ENCODE measurements at regions not wholly inside any gene's neighbourhood (a gene's known extent, or its start where the extent isn't known, plus 50 kb on each side); places are given as distances from the start of the nearest gene placed in this dataset.
A peak's percentile ranks its signal among the peaks of the same experiment; 100 is the strongest.

- DNase-seq, result no peak
Measured at GRCh38 chr11:92885600-92885999, 83.9 kb upstream of the MTNR1B start.

GRCh38 chr11:92886243-92886905 lies 83.1 kb upstream of the MTNR1B start:
- DNase-seq, result peak; percentile 37

GRCh38 chr11:92888696-92889095 lies 80.8 kb upstream of the MTNR1B start:
- DNase-seq, result no peak

- DNase-seq, result no peak
Measured at GRCh38 chr11:92890846-92891245, 78.6 kb upstream of the MTNR1B start.

- DNase-seq, result no peak
Measured at GRCh38 chr11:92892802-92893684, 76.4 kb upstream of the MTNR1B start.

- DNase-seq, result no peak
Measured at GRCh38 chr11:92894197-92894596, 75.3 kb upstream of the MTNR1B start.

GRCh38 chr11:92897487-92897886 lies 72.0 kb upstream of the MTNR1B start:
- no peak for DNase-seq

GRCh38 chr11:92902417-92902816 lies 67.0 kb upstream of the MTNR1B start:
- DNase-seq, result no peak

- no peak for DNase-seq
Measured at GRCh38 chr11:92907671-92908070, 61.8 kb upstream of the MTNR1B start.

GRCh38 chr11:92909214-92909613 lies 60.2 kb upstream of the MTNR1B start:
- no peak for DNase-seq

GRCh38 chr11:92911478-92911877 lies 58.0 kb upstream of the MTNR1B start:
- DNase-seq, result no peak

- no peak for DNase-seq
Measured at GRCh38 chr11:92915551-92915950, 53.9 kb upstream of the MTNR1B start.

GRCh38 chr11:92916299-92916698 lies 53.2 kb upstream of the MTNR1B start:
- no peak for DNase-seq

- DNase-seq, result no peak
Measured at GRCh38 chr11:92917927-92918326, 51.5 kb upstream of the MTNR1B start.

- DNase-seq, result no peak
Measured at GRCh38 chr11:92919048-92919447, 50.4 kb upstream of the MTNR1B start.
